CD4-positive, alpha-beta T cell treated with Interleukin-6 at 100 ng/mL for 8 hours (primary cell): ENCODE measurements at regions not wholly inside any gene's neighbourhood (a gene's known extent, or its start where the extent isn't known, plus 50 kb on each side); places are given as distances from the start of the nearest gene placed in this dataset.
"Not testable (repeated sequence)": the region's sequence is repeated elsewhere in the genome, so short reads cannot be mapped to it uniquely, and the experiment has no call there.

ENCODE experiments used
- DNase-seq: peaks from one replicate; pipeline ENCODE4 v3.0.0-alpha.2; 2020; ENCODE audit warnings: mixed read lengths, low spot score

DNA sequence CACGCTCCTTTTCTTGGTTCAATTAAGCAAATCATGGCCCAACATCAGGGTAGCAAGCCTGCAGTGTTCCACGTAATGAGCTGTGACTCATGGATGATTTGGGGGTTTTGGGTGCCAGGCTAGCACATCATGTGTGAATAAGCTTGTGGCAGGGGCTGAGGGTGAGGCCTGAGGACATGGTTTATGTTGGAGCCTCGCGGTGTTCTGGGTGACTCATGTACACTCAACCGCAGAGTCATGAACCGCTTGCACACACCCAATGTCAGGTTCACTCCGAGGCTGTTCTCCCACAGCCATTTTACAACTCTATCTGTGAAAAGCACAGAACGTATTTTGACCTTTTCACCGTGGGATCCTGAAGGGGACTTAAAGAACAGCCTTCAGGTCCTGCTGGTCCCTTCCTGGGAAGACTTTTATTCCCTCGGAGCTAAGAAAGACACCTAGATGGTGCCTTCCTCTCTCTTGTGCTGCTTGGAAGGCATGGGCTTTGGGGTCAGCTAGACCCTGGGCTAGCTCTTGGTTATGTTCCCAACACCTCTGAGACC lies 139.9 kb upstream of the ZEB2 start:
- DNase-seq = peak; percentile 24

DNA sequence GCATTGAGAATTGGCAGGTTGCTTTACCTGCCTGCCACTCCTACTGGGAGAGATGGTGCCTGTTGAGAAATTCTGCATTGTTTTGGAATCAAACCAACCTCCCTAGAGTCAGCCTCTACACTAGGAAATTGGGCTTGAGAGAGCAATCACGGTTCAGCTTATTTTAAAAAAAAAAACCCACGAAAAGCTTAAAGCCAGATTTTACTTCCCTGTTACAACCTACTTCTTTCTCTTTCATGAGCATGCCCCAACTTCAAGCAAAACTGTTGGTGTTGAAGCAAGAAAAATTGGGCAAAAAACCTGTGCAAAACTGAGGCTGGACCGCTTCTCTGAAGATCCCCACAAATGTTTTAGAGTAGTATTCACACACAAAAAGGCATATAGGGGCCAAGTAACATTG lies 134.6 kb upstream of the ZEB2 start:
- DNase-seq = no peak

DNA sequence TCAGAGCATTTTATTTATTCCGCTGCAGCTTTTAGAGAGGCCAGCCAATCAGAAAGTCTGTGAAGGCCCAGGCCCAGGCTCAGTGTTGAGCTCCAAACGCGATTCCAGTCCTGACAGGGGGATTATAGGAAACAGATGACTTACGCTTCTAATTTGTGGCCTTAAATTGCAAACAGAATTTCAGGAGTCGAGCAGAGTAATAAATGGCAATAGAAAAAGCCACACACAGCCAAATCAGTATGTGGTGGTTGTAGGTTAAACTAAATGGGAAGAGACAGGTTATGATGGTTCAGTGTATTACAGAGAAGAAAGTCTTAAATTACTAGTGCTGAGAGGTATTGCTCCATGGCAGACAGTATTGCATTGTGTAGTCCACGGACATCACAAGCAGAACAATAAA lies 131.0 kb upstream of the ZEB2 start:
- DNase-seq = no peak

DNA sequence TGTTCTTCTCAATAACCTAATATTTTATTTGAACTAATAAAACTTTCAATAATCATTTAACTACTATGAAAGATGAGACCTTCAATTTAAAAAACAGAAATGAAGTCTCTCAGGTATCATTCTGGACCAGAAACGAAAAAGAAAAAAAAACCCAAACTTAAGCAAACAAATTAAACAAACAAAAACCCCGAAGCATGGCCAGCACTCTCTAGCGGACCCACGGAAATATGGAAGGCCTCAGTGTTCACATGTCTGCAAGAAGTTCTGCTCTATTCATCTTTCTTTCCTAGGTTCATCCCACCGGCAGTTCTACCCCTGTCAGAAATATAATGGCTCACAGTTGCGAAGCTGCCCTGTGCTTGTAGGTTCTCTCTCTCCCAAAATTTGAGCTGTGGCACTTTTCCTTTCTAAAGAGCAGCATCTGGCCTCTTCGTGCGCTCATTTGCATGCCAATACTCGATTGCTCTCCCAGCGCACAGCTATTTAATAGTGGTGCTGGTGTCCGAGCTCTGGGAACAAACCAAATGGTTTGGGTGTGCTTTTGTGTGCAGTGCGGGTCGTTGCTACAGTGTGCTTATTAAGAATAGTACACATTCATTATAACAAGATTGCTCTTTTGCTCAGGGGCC lies 129.0 kb upstream of the ZEB2 start:
- no peak for DNase-seq

DNA sequence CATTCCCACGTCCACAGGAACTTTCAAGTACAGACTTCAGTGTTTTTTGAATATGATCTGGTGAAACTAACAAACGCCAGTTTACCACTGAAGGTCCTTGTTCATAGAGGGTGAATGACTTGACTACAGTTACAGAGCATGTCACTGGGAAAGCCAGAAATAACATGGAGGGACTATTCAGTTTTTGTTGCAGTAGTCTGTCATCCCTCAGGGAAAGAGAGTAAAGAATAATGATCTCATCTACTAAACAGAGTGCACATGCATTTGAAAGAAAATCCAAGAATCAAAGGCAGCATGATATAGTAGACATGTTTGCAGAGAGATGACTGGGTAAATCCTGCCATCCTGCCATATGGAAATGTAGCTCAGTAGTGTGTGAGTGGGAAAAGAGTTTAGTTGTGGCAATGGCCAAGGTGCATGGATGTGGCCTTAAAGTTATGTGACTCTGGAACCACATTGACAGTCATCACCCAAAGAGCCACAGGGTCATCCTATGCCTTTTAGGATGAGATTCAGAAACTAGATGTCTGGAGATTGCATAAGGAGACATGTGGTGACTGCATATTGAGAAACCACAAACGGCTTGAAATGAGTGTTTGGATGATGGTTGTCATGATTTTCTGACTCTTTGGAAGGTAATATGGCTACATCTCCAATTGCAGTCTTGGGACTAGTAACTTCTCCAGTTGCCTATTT lies 125.3 kb upstream of the ZEB2 start:
- no peak for DNase-seq

DNA sequence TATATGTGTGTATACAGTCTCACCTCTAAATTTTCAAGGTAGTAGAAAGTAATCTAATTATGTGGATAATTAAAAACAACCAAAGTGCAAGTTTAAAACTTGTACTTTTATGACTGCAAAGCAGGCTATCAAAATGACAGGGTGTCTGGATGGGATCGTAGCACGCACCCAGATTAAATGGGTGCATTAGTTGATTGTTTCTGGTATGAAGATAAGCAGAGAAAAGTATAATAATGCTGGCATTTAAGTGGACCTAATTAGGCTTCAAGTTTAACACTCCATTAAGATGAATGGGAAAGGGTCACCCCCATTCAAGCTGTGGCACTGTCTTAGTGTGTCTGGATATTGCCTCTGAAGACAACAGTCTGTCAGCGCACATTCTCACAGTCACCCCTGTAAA lies 124.6 kb upstream of the ZEB2 start:
- no peak for DNase-seq

DNA sequence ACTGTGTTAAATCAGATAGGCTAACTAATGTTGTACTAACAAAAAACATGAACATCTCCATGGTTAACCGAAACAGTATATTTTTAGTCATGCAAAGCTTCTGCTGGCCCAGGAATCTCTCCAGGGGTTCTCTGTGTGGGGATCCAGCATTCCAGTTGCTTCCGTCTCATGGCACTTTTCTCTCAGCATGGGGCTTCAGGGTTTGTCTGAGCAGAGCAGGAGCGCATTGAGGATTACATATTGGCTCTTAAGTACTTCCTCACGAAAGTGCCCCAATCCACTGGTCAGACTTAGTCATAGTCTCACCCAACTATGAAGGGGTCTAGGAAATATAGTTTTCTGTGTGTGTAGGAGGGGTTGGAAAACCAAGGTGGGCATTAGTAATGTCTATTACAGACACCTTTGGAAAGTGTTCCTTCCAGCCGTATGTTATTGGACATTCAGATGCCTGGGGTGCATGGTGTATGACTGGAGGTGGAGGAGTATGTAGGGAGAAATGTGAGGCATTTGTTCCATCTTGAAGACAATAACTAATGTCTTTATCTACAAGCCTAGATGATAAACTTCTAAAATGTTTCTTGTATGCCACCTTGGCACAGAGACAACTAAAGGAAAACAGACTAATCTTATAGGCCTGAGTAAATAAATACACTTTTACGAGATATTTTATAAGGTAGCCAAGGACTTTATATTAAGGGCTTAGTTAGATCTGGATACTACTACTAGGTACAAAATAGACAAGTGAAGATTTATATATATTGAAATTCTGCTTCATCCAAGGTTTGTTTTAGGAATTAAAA lies 123.8 kb upstream of the ZEB2 start:
- DNase-seq = no peak

DNA sequence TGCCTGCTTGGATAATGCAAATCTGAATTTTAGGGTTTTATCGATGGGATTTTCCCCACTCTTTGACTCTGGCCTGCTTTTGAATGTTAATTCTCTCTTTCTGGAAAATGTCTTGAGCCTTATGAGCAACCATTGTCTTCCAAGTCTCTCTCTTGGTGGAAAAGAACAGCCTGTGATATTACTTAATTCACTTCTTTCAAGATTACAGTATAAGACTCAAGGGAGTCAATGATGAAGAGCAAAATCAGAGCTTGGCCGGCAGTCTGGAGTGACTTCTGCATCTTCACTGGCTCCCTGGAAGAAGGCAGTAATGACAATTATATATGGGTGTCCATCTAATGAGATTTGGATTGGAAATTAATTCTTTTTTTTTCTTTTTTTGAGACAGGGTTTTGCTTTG lies 122.9 kb upstream of the ZEB2 start:
- DNase-seq = no peak

DNA sequence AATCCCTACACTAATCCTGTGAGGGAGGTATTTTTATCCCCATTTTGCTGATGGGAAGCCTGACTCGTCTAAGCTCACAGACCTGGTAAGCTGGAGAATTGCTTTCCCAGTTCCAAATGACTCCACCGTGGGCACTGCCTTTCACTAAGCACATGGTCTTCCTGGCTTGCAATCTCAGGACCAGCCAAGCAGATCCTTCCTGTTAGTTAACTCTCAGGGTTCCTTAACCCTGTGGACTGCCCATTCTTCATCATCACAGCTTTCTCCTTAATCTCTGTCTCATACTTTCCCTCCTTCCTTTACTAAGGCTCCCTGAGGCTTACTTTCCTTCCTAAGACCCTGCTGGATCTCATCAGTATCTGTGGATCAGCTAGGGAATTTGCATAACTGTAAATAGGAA lies 122.2 kb upstream of the ZEB2 start:
- no peak for DNase-seq

DNA sequence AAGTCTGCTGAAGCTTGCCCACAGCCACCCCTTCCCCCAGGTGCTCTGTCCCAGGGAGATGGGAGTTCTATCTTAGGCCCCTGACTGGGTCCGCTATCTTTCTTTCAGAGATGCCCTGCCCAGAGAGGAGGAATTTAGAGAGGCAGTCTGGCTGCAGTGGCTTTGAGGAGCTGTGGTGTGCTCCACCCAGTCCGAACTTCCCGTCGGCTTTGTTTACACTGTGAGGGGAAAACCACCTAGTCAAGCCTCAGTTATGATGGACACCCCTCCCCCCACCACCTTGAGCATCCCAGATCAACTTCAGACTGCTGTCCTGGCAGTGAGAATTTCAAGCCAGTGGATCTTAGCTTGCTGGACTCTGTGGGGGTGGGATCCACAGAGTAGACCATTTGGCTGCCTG lies 118.3 kb upstream of the ZEB2 start:
- not testable (repeated sequence) for DNase-seq

DNA sequence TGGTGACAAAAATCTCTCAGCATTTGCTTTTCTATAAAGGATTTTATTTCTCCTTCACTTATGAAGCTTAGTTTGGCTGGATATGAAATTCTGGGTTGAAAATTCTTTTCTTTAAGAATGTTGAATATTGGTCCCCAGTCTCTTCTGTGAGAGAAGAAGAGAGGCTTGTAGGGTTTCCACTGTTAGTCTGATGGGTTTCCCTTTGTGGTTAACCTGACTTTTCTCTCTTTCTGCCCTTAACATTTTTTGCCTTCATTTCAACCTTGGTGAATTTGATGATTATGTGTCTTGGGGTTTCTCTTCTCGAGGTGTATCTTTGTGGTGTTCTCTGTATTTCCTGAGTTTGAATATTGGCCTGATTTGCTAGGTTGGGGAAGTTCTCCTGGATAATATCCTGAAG lies 116.9 kb upstream of the ZEB2 start:
- not testable (repeated sequence) for DNase-seq

DNA sequence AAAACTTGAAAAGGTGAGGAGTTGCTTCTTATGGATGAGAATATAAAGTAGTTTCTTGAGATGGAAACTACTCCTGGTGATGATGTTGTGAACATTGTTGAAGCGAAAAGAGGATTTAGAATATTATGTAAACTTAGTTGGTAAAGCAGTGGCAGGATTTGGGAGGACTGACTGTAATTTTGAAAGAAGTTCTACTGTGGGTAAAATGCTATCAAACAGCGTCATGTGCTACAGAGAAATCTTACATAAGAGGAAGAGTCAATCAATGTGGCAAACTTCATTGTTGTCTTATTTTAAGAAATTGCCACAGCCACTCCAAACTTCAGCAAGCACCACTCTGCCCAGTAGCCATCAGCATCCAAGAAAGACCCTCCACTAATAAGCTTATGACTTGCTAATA lies 112.9 kb upstream of the ZEB2 start:
- DNase-seq = no peak

DNA sequence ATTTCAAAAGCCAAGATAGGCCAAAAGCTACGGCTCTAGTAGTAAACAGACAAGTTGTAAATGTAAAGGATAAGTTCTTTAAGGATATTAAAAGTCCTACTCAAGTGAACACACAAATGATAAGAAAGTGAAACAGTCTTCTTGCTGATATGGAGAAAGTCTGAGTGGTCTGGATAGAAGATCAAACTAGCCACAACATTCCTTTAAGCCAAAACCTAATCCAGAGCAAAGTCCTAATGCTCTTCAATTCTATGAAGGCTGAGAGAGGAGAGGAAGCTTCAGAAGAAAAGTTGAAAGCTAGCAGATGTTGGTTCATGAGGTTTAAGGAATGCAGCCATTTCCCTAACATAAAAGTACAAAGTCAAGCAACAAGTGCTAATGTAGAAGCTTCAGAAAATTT lies 111.7 kb upstream of the ZEB2 start:
- DNase-seq = no peak

DNA sequence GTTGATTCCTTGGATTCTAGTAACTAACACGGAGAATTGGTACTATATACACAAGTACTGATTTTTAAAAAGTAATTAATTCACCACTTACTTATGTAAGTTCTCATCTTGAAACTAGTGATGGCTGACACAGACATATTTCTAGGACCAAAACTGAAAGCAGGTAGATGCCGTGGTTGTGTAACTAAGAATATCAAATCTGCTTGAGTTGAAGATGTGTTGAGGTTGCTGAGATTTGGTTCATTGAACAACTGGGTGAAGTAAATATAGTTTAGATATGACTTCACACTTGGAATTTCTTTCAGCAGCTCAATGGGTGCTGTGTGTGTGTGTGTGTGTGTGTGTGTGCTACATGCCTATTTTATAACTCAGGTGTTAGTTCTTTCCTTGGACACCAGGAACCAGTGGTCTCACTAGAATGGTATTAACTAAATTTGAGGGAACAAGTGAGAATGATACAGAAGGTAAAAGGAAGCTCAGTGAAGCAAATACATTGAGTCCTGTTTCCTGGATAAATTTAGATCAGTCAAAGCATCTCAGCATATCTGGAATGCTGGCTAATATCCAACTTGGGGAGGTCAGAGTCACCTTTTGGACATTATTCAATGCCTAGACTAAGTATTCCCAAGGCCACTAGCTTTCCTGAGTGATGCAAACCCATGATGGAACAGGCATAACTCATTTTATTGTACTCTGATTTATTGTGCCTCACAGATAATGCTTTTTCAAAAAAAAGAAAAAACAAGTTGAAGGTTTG lies 110.7 kb upstream of the ZEB2 start:
- no peak for DNase-seq

DNA sequence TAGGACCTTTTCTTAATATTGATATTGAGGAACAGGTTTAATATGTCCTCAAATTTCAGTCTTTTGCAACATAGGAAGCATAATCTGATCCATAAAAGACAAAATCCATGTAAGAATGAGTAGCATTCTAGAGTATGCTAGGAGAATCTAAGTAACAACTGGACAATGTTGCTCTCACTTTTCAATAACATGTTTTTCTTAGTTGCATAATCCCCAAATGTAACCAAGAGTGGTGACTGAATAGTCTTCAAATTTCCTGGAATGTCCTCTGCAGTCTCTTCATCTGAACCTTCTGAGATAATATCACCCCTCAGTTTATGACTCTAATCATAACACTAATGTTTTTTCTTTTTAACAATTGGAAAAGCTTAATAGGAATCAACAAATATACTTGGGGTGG lies 110.0 kb upstream of the ZEB2 start:
- DNase-seq = no peak

DNA sequence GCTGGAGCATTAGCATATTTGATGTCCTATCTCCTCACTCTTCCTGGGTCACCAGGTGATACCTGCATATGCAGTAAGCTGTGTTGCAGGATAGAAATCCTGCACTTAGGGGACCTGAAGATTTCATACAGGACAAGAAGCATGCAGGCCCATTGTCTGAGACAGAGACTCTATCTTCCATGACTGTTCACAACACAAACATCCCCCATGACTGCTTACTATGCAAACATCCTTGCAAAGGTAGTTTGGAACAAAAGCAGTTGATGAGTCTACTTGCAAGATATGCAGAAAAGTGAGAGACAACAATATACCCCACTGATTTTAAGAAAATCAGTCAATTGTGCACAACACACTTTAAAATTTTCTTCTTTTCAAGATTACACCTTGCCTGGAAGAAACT lies 108.6 kb upstream of the ZEB2 start:
- no peak for DNase-seq

DNA sequence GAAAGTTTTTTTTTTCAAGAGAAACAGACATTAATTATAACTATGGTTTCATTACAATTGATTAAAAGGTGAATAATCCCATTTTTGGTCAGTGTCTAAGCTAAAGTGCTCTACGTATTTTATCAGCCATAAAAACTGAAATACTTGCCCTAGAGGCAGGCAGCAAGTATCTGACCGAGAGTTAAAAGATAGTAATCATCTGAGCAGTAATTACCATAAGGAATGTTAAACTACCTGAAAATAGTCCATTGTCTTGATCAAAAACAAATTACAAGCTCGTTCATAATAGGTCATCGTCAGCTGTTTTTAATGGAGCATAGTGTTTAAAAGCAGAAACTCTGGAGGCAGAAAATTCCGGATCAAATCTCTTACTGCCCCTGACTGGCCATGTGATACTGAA lies 105.7 kb upstream of the ZEB2 start:
- no peak for DNase-seq

DNA sequence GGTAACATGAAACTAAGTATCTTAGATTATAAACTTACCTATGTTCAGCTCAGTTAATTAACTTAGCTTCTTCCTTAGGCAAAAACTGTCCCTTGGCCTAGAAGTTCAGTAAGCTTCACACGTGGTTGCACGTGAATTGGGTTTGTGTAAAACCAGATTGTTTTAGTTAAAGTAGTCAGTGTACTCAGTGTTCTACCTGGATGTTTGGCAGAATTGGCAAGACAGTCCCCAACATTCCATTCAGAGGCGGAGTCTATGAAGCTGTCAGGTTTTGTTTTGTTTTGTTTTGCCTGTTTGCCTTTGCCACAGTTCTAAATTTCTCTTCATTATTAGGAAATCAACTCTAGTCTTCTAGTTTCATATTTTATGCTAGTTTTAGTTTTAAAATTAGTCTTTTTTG lies 105.3 kb upstream of the ZEB2 start:
- no peak for DNase-seq

DNA sequence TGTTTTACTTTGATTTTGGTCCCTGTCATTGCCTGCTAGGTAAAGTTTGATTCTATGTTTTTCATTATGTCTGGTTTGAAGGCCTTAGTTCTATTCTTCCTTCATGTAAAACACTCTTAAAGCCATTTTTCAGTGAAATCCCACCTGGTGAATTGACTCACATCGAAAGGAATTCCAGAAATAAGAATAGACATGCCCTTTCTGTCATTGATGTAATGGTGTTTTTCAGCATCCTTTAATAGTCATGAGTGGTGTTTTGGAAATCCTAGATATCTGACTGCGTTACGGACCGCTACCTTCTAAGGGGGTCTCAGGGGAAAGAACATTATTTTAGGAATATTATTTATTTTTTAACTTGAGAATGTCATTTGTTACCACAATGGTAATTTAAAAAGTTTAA lies 104.5 kb upstream of the ZEB2 start:
- DNase-seq = no peak

DNA sequence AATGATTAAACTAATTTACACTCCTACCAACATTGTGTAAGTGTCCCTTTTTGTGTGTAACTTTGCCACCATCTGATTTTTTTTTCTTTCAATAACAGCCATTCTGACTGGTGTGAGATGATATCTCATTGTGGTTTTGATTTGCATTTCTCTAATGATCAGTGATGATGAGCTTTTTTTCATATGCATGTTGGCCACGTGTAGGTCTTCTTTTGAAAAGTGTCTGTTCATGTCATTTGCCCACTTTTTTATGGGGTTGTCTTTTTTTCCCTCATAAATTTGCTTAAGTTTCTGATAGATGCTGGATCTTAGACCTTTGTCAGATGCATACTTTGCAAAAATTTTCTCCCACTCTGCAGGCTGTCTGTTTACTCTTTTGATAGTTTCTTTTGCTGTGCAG lies 102.5 kb upstream of the ZEB2 start:
- DNase-seq = not testable (repeated sequence)

DNA sequence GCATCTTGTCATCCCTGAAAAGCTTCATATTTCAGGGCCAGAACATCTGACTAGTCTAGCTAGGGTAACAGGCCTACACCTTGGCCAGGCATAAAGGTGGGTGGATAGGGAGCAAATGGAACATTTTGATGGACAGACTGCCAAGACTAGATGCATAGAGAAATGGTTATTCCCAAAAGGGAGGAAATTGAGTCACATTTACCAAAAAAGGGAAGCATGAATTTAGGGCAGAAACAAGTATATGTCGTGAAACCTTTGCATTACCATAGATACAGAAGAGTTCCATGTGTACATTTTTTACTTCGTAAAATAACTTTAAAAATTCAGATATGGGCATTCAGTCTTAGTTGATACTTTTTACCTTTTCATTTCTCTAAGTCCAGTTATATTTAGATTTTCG lies 101.3 kb upstream of the ZEB2 start:
- DNase-seq = no peak

DNA sequence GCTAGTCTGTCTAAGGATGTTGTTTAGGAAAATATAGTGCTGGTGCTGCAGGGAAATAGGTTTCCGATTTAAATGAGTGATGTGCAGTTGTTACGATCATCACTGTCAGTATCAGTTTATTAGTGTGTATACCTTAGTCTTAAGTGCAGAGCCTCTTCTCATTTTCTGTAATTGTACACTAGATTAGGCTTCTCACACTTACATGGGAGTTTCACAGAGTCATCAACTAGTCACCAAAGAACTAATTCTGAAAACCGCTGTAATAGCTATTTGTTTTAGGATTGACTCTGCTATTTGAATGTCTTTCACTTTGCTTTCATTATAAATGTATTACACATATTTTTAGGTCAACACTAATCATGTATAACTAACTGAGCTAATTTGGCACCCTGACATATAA lies 99.8 kb upstream of the ZEB2 start:
- no peak for DNase-seq
